Esophagus muscularis mucosa (tissue), 3 donors: ENCODE measurements at regions not wholly inside any gene's neighbourhood (a gene's known extent, or its start where the extent isn't known, plus 50 kb on each side); places are given as distances from the start of the nearest gene placed in this dataset.

ENCODE experiments used
- CTCF ChIP-seq, 3 experiments: fragments of 200-600 bp in 2 of 3; fragments of 450-650 bp in 1 of 3; sonication (generic) in 2 of 3; IDR thresholded peaks; one replicate each; pipeline ENCODE4 v1.5.1; 2017 to 2019; ENCODE audit warnings: antibody characterized with exemption in 3 of 3, mild to moderate bottlenecking in 2 of 3, moderate library complexity in 1 of 3
- POLR2A ChIP-seq: fragments of 450-650 bp; IDR thresholded peaks from one replicate; pipeline ENCODE4 v1.6.1; 2017; ENCODE audit warnings: antibody characterized with exemption, moderate library complexity, mild to moderate bottlenecking, low read depth

GRCh38 chr6:86848986-86849385 lies 88.3 kb upstream of the HTR1E start:
- TF ChIP-seq CTCF (IDR thresholded peaks at IDR 0.05), result no peak
- no peak for TF ChIP-seq POLR2A
